Sigmoid colon (tissue), 4 donors: ENCODE measurements at regions not wholly inside any gene's neighbourhood (a gene's known extent, or its start where the extent isn't known, plus 50 kb on each side); places are given as distances from the start of the nearest gene placed in this dataset.

Experiments
- EP300 ChIP-seq, 4 donors: sonication (generic); formaldehyde crosslinking; IDR thresholded peaks; one replicate each; pipeline ENCODE4 v1.6.1; 2017; ENCODE audit warnings: antibody characterized with exemption in 4 of 4
- POLR2A ChIP-seq, 2 donors: fragments of 450-650 bp; IDR thresholded peaks; one replicate each; pipeline ENCODE4 v1.6.1; 2016; ENCODE audit warnings: antibody characterized with exemption in 2 of 2, mild to moderate bottlenecking in 2 of 2, moderate library complexity in 2 of 2
- POLR2AphosphoS5 ChIP-seq, 4 donors: sonication (generic); formaldehyde crosslinking; IDR thresholded peaks; one replicate each; pipeline ENCODE4 v1.6.1; 2017; ENCODE audit warnings: antibody characterized with exemption in 4 of 4
- TF ChIP-seq, protein P1 (sequence below), 4 experiments: fragments of 450-650 bp in 3 of 4; fragments of 200-600 bp in 1 of 4; IDR thresholded peaks; one replicate each; pipeline ENCODE4 v1.5.1; 2016 to 2019; ENCODE audit warnings: antibody characterized with exemption in 4 of 4, mild to moderate bottlenecking in 3 of 4, moderate library complexity in 2 of 4

DNA sequence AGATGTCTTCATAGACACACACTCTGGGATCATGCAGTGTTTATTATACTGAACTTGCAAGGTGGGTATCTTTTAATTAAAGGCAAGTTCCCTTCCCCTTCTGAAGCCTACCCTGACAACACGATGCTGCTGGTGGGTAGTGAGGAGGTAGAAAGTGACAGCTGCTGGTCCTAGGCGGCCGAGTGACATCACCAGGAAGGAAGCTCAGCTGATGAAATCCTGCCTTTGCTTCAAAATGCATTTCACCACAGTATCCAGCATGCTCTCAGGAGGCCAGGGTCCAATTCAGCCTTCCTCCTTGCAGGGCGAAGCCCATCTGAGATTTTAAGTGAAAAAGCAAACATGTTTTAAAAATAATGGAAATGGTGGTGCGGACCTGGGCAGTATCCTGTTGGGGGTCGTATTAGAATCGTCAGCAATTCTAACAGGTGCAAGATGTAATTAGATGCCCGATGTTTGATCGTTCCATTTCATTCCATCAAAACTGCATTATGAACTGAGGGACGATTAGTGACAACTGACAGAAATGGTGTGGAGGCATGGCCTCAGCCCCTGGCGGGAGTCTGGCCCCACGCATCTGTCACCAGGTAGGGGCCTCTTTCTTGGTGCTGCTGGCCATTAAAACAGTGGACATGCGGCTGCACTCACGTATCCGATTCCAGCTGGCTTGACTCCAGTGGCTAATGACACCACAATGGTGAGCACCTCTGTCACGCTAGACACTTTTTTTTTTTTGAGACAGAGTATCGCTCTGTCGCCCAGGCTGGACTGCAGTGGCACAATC lies 324.8 kb upstream of the C1orf174 start:
- TF ChIP-seq POLR2A (IDR thresholded peaks at IDR 0.05) (no peak), EP300 (IDR thresholded peaks at IDR 0.05) (no peak), POLR2AphosphoS5 (IDR thresholded peaks at IDR 0.05) (no peak)
- TF ChIP-seq, protein P1, sequence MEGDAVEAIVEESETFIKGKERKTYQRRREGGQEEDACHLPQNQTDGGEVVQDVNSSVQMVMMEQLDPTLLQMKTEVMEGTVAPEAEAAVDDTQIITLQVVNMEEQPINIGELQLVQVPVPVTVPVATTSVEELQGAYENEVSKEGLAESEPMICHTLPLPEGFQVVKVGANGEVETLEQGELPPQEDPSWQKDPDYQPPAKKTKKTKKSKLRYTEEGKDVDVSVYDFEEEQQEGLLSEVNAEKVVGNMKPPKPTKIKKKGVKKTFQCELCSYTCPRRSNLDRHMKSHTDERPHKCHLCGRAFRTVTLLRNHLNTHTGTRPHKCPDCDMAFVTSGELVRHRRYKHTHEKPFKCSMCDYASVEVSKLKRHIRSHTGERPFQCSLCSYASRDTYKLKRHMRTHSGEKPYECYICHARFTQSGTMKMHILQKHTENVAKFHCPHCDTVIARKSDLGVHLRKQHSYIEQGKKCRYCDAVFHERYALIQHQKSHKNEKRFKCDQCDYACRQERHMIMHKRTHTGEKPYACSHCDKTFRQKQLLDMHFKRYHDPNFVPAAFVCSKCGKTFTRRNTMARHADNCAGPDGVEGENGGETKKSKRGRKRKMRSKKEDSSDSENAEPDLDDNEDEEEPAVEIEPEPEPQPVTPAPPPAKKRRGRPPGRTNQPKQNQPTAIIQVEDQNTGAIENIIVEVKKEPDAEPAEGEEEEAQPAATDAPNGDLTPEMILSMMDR (IDR thresholded peaks at IDR 0.05), result no peak
